ENCODE measurements at regions not wholly inside any gene's neighbourhood (a gene's known extent, or its start where the extent isn't known, plus 50 kb on each side); places are given as distances from the start of the nearest gene placed in this dataset.

DNA sequence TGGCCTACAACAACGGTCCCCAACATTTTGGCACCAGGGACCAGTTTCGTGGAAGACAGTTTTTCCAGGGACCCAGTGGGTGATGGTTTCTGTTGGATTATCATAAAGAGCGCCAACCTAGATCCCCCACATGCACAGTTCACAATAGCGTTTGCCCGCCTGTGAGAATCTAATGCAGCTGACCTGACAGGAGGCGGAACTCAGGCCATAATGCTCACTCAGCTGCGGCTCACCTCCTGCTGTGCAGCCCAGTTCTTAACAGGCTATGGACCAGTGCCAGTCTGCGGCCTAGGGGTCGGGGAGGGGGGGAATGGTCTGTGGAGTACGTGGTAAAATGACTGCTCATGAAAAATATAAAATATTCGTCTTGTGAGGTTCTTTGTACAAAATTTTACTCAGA is 518.5 kb upstream of the CADM2 start:
- Histone ChIP-seq H4K5ac (ENCODE audit: low read depth, low read length) (no peak overlapping the region), H2AK9ac (replicated peaks; ENCODE audit: low read depth, low read length, poor library complexity) (no peak overlapping the region), H4K8ac (ENCODE audit: low read depth in 2 of 2, low read length in 2 of 2) (no peak overlapping the region), H3K79me1 (ENCODE audit: low read depth in 1 of 2, low read length in 2 of 2) (no peaks in the 10 kb centered on the region), H3K27me3 (ENCODE audit: control insufficient read depth, insufficient read depth, low read length) (no peaks in the 10 kb centered on the region), H2BK120ac (ENCODE audit: low read depth, low read length) (no peak overlapping the region), H2BK20ac (ENCODE audit: low read depth, low read length) (no peak overlapping the region), H2AK5ac (ENCODE audit: low read depth, low read length) (no peak overlapping the region), H3K14ac (replicated peaks; ENCODE audit: low read depth, low read length) (no peak overlapping the region), H3K4me1 (ENCODE audit: control insufficient read depth, insufficient read depth, low read length) (no peaks in the 10 kb centered on the region), H3K9me3 (ENCODE audit: control insufficient read depth, insufficient read depth, low read length) (peaks cover 5% of the 10 kb centered on the region), H3K4me3 (ENCODE audit: insufficient read depth, low read depth, low read length) (no peak overlapping the region), H3K27ac (ENCODE audit: insufficient read depth, low read length) (no peak overlapping the region), H3K18ac (ENCODE audit: low read depth, low read length) (no peak overlapping the region), H2BK15ac (ENCODE audit: low read depth, low read length) (no peak overlapping the region), H3K9me1 (ENCODE audit: insufficient read depth, low read length) (no peaks in the 10 kb centered on the region), H4K91ac (ENCODE audit: insufficient read depth, low read depth, low read length) (no peak overlapping the region), H3K56ac (ENCODE audit: extremely low read depth, insufficient read depth, low read length) (no peak overlapping the region), H3K36me3 (ENCODE audit: control insufficient read depth, insufficient read depth, low read length) (no peaks in the 10 kb centered on the region), H3K23ac (ENCODE audit: low read depth, low read length) (no peak overlapping the region), H3K9ac (ENCODE audit: low read depth, low read length) (no peak overlapping the region), H3K4ac (ENCODE audit: low read depth, low read length) (no peak overlapping the region), H4K20me1 (ENCODE audit: insufficient read depth, low read length) (no peaks in the 10 kb centered on the region), H3K4me2 (ENCODE audit: low read depth, low read length) (no peak overlapping the region), H2BK5ac (ENCODE audit: low read depth, low read length, poor library complexity, severe bottlenecking) (no peak overlapping the region), H2AFZ (replicated peaks; ENCODE audit: low read length, poor library complexity) (no peak overlapping the region)
- no peak for DNase-seq
- ChIA-PET CTCF (no interaction called here), POLR2A (ENCODE audit: unreplicated experiment) (no interaction called here)
- TF ChIP-seq MAZ (IDR thresholded peaks at IDR 0.05; ENCODE audit: borderline replicate concordance, low read depth, low read length) = no peak
- no peak for TF ChIP-seq RAD21 (IDR thresholded peaks at IDR 0.05; ENCODE audit: low read length)
- TF ChIP-seq, protein P1, sequence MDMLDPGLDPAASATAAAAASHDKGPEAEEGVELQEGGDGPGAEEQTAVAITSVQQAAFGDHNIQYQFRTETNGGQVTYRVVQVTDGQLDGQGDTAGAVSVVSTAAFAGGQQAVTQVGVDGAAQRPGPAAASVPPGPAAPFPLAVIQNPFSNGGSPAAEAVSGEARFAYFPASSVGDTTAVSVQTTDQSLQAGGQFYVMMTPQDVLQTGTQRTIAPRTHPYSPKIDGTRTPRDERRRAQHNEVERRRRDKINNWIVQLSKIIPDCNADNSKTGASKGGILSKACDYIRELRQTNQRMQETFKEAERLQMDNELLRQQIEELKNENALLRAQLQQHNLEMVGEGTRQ (IDR thresholded peaks at IDR 0.05; ENCODE audit: low read depth, low read length) = no peak
- TF ChIP-seq FOS (IDR thresholded peaks at IDR 0.05; ENCODE audit: low read depth, low read length) = no peak
- TF ChIP-seq RCOR1 (IDR thresholded peaks at IDR 0.05; ENCODE audit: insufficient replicate concordance, low read length) = no peak
- no peak for TF ChIP-seq POLR2A (IDR thresholded peaks at IDR 0.05; ENCODE audit: low read depth, low read length)
- TF ChIP-seq, protein P2, sequence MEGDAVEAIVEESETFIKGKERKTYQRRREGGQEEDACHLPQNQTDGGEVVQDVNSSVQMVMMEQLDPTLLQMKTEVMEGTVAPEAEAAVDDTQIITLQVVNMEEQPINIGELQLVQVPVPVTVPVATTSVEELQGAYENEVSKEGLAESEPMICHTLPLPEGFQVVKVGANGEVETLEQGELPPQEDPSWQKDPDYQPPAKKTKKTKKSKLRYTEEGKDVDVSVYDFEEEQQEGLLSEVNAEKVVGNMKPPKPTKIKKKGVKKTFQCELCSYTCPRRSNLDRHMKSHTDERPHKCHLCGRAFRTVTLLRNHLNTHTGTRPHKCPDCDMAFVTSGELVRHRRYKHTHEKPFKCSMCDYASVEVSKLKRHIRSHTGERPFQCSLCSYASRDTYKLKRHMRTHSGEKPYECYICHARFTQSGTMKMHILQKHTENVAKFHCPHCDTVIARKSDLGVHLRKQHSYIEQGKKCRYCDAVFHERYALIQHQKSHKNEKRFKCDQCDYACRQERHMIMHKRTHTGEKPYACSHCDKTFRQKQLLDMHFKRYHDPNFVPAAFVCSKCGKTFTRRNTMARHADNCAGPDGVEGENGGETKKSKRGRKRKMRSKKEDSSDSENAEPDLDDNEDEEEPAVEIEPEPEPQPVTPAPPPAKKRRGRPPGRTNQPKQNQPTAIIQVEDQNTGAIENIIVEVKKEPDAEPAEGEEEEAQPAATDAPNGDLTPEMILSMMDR (conservative IDR thresholded peaks at IDR 0.05; ENCODE audit: low read depth, low read length) = no peak
- no peak for TF ChIP-seq SMC3 (IDR thresholded peaks at IDR 0.05; ENCODE audit: low read depth, low read length)
- no peak for TF ChIP-seq BHLHE40 (IDR thresholded peaks at IDR 0.05; ENCODE audit: low read depth, low read length)
- TF ChIP-seq MAFK (IDR thresholded peaks at IDR 0.05; ENCODE audit: low read depth, low read length) = no peak
- TF ChIP-seq, protein P3, sequence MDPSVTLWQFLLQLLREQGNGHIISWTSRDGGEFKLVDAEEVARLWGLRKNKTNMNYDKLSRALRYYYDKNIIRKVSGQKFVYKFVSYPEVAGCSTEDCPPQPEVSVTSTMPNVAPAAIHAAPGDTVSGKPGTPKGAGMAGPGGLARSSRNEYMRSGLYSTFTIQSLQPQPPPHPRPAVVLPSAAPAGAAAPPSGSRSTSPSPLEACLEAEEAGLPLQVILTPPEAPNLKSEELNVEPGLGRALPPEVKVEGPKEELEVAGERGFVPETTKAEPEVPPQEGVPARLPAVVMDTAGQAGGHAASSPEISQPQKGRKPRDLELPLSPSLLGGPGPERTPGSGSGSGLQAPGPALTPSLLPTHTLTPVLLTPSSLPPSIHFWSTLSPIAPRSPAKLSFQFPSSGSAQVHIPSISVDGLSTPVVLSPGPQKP (IDR thresholded peaks at IDR 0.05; ENCODE audit: borderline replicate concordance, low read depth, low read length) = no peak
- TF ChIP-seq CHD1 (IDR thresholded peaks at IDR 0.05; ENCODE audit: low read depth, low read length) = no peak
- TF ChIP-seq CEBPB (IDR thresholded peaks at IDR 0.05; ENCODE audit: low read depth, low read length) = no peak
- TF ChIP-seq MXI1 (IDR thresholded peaks at IDR 0.05; ENCODE audit: borderline replicate concordance, low read depth, low read length) = no peak
- no TSS peak for BruUV-seq (replicated peaks)
- intact Hi-C loops (cut with micrococcal nuclease) = no loop called here
- ATAC-seq (ENCODE audit: low read depth) = no peak
- no CpG with 5 or more reads among the region's 11 CpGs for WGBS, 2 experiments (ENCODE audit: extremely low coverage in 2 of 2, insufficient read length in 1 of 2)
- dilution Hi-C loops (cut with HindIII; ENCODE audit: low sequenced_read_pairs, unreplicated experiment) = no loop called here
- in situ Hi-C loops (cut with MboI; ENCODE audit: low sequenced_read_pairs) = no loop called here

Data from IMR-90 (cell line).